Esophagus muscularis mucosa (tissue), 4 donors: ENCODE measurements at regions not wholly inside any gene's neighbourhood (a gene's known extent, or its start where the extent isn't known, plus 50 kb on each side); places are given as distances from the start of the nearest gene placed in this dataset.

Source experiments
- DNase-seq: peaks from one replicate; pipeline ENCODE4 v3.0.0-alpha.2; 2017; ENCODE audit errors: extremely low spot score
- H3K27ac ChIP-seq, 4 donors: fragments of 200-600 bp; sonication (generic); replicated peaks in 1 of 4; 1 replicate in 3 of 4; 2 replicates in 1 of 4; pipeline ENCODE4 v1.5.1; 2016 to 2019; ENCODE audit warnings: mild to moderate bottlenecking in 1 of 4
- H3K27me3 ChIP-seq, 4 donors: fragments of 200-600 bp; sonication (generic); one replicate each; pipeline versions ENCODE4 v1.5.1 to v1.6.0; 2016 to 2019
- H3K36me3 ChIP-seq, 4 donors: fragments of 200-600 bp; sonication (generic); one replicate each; pipeline ENCODE4 v1.5.1; 2016 to 2019
- H3K4me1 ChIP-seq, 4 donors: fragments of 200-600 bp; sonication (generic); one replicate each; pipeline ENCODE4 v1.5.1; 2016 to 2019
- H3K4me3 ChIP-seq, 4 donors: fragments of 200-600 bp; sonication (generic); 1 replicate in 2 of 4; 2 replicates in 2 of 4; pipeline ENCODE4 v1.5.1; 2016 to 2019; ENCODE audit warnings: mild to moderate bottlenecking in 4 of 4, moderate library complexity in 1 of 4
- H3K9me3 ChIP-seq, 4 donors: fragments of 200-600 bp; sonication (generic); 1 replicate in 3 of 4; 2 replicates in 1 of 4; pipeline ENCODE4 v1.5.1; 2016 to 2019
- CTCF ChIP-seq, 3 experiments: fragments of 200-600 bp in 2 of 3; fragments of 450-650 bp in 1 of 3; sonication (generic) in 2 of 3; IDR thresholded peaks; one replicate each; pipeline ENCODE4 v1.5.1; 2017 to 2019; ENCODE audit warnings: antibody characterized with exemption in 3 of 3, mild to moderate bottlenecking in 2 of 3, moderate library complexity in 1 of 3
- EP300 ChIP-seq: sonication (generic); formaldehyde crosslinking; IDR thresholded peaks from one replicate; pipeline ENCODE4 v1.6.1; 2017; ENCODE audit warnings: antibody characterized with exemption
- POLR2A ChIP-seq: fragments of 450-650 bp; IDR thresholded peaks from one replicate; pipeline ENCODE4 v1.6.1; 2017; ENCODE audit warnings: antibody characterized with exemption, moderate library complexity, mild to moderate bottlenecking, low read depth
- POLR2AphosphoS5 ChIP-seq, 2 donors: sonication (generic); formaldehyde crosslinking; IDR thresholded peaks; one replicate each; pipeline ENCODE4 v1.6.1; 2017; ENCODE audit warnings: antibody characterized with exemption in 2 of 2
- WGBS: methylation state at CpG from one replicate; pipeline ENCODE4 v1.1.5; 2018; 5-methylcytosine and 5-hydroxymethylcytosine counted together
- intact Hi-C: fragments of 100-400 bp; cut with DNase I; formaldehyde crosslinking; loops from one replicate; pipeline ENCODE4 v1.15.1; 2023

GRCh38 chr22:27128461-27129085, 471.2 kb downstream of the MIAT start:
- no peaks in the 10 kb centered on the region for H3K9me3 ChIP-seq
- H3K4me1 ChIP-seq = peaks cover 4 to 30% (median 28%) of the 10 kb centered on the region in 4 donors
- no peak for TF ChIP-seq POLR2AphosphoS5 (IDR thresholded peaks at IDR 0.05)
- TF ChIP-seq EP300 = no peak
- TF ChIP-seq POLR2A = no peak
- no peak for TF ChIP-seq CTCF (IDR thresholded peaks at IDR 0.05)
- no peak for DNase-seq
- H3K36me3 ChIP-seq = no peaks in the 10 kb centered on the region
- peak overlapping the region in 1 of 4 donors; percentile 22 for H3K27ac ChIP-seq
- WGBS = 70% methylated on average over 9 of the region's 9 CpGs
- intact Hi-C loops = no loop called here
- no peak overlapping the region for H3K4me3 ChIP-seq
- no peaks in the 10 kb centered on the region for H3K27me3 ChIP-seq

- H3K4me1 ChIP-seq = peaks cover 4 to 29% (median 24%) of the 10 kb centered on the region in 4 donors
- 75% methylated on average over 2 of the region's 2 CpGs for WGBS
- no peak overlapping the region for H3K27ac ChIP-seq
- no peaks in the 10 kb centered on the region for H3K36me3 ChIP-seq
- DNase-seq = no peak
- TF ChIP-seq CTCF (IDR thresholded peaks at IDR 0.05) (no peak), POLR2AphosphoS5 (IDR thresholded peaks at IDR 0.05) (no peak), EP300 (no peak), POLR2A (no peak)
- no peaks in the 10 kb centered on the region for H3K27me3 ChIP-seq
- intact Hi-C loops = no loop called here
- no peak overlapping the region for H3K4me3 ChIP-seq
- no peaks in the 10 kb centered on the region for H3K9me3 ChIP-seq
Observed at GRCh38 chr22:27129266-27129665, 471.9 kb downstream of the MIAT start.

- intact Hi-C loops = no loop called here
- WGBS = 75% methylated on average over 4 of the region's 4 CpGs
Observed at GRCh38 chr22:27130906-27131305, 473.5 kb downstream of the MIAT start.

GRCh38 chr22:27131346-27131745, 474.0 kb downstream of the MIAT start:
- Histone ChIP-seq H3K4me1 (peaks cover 4 to 27% (median 18%) of the 10 kb centered on the region in 4 donors), H3K4me3 (no peak overlapping the region), H3K36me3 (no peaks in the 10 kb centered on the region), H3K27me3 (no peaks in the 10 kb centered on the region), H3K9me3 (peaks cover 0 to 2% (median 0%) of the 10 kb centered on the region in 4 donors), H3K27ac (no peak overlapping the region)
- intact Hi-C loops = no loop called here
- DNase-seq = no peak
- TF ChIP-seq CTCF (IDR thresholded peaks at IDR 0.05) = no peak
- no peak for TF ChIP-seq POLR2A
- 82% methylated on average over 4 of the region's 4 CpGs for WGBS

More at GRCh38 chr22:27130906-27131305, 473.5 kb downstream of the MIAT start:
- no peaks in the 10 kb centered on the region for H3K27me3 ChIP-seq
- no peak overlapping the region for H3K27ac ChIP-seq
- no peaks in the 10 kb centered on the region for H3K9me3 ChIP-seq
- TF ChIP-seq POLR2A (no peak), EP300 (no peak), POLR2AphosphoS5 (IDR thresholded peaks at IDR 0.05) (no peak), CTCF (IDR thresholded peaks at IDR 0.05) (no peak)
- H3K36me3 ChIP-seq = no peaks in the 10 kb centered on the region
- no peak for DNase-seq
- no peak overlapping the region for H3K4me3 ChIP-seq
- peaks cover 4 to 27% (median 18%) of the 10 kb centered on the region in 4 donors for H3K4me1 ChIP-seq

- intact Hi-C loops = no loop called here
Observed at GRCh38 chr22:27132400-27132799, 475.0 kb downstream of the MIAT start.

More at GRCh38 chr22:27132400-27132799, 475.0 kb downstream of the MIAT start:
- H3K36me3 ChIP-seq = no peaks in the 10 kb centered on the region
- TF ChIP-seq CTCF (IDR thresholded peaks at IDR 0.05) = no peak
- no peak for TF ChIP-seq POLR2A
- TF ChIP-seq POLR2AphosphoS5 (IDR thresholded peaks at IDR 0.05) = no peak
- no peak for TF ChIP-seq EP300
- H3K4me3 ChIP-seq = no peak overlapping the region
- DNase-seq = no peak
- H3K4me1 ChIP-seq = peaks cover 4 to 27% (median 18%) of the 10 kb centered on the region in 4 donors
- no peak overlapping the region for H3K27ac ChIP-seq
- WGBS = 86% methylated on average over 3 of the region's 3 CpGs
- peaks cover 0 to 9% (median 4%) of the 10 kb centered on the region in 4 donors for H3K9me3 ChIP-seq
- no peaks in the 10 kb centered on the region for H3K27me3 ChIP-seq
